Medulla oblongata (tissue), 1 donor: ENCODE measurements at regions not wholly inside any gene's neighbourhood (a gene's known extent, or its start where the extent isn't known, plus 50 kb on each side); places are given as distances from the start of the nearest gene placed in this dataset.
"Not testable (repeated sequence)": the region's sequence is repeated elsewhere in the genome, so short reads cannot be mapped to it uniquely, and the experiment has no call there.

Source experiments
- DNase-seq: peaks from one replicate; pipeline ENCODE4 v3.0.0-alpha.2; 2015; ENCODE audit errors: extremely low spot score

GRCh38 chr15:98550363-98550762, 98.0 kb upstream of the IGF1R start:
- DNase-seq = not testable (repeated sequence)

- no peak for DNase-seq
Observed at GRCh38 chr15:98551936-98552562, 96.3 kb upstream of the IGF1R start.

GRCh38 chr15:98554272-98555172, 93.8 kb upstream of the IGF1R start:
- DNase-seq = no peak

GRCh38 chr15:98555173-98555515, 93.2 kb upstream of the IGF1R start:
- no peak for DNase-seq

- no peak for DNase-seq
Observed at GRCh38 chr15:98556321-98556720, 92.0 kb upstream of the IGF1R start.

GRCh38 chr15:98560338-98560737, 88.0 kb upstream of the IGF1R start:
- no peak for DNase-seq

GRCh38 chr15:98561169-98561941, 87.0 kb upstream of the IGF1R start:
- DNase-seq = no peak

- no peak for DNase-seq
Observed at GRCh38 chr15:98562331-98562937, 85.9 kb upstream of the IGF1R start.

GRCh38 chr15:98565566-98565965, 82.8 kb upstream of the IGF1R start:
- DNase-seq = no peak

- no peak for DNase-seq
Observed at GRCh38 chr15:98567951-98568350, 80.4 kb upstream of the IGF1R start.

GRCh38 chr15:98568382-98569017, 79.8 kb upstream of the IGF1R start:
- no peak for DNase-seq

GRCh38 chr15:98570119-98570518, 78.2 kb upstream of the IGF1R start:
- DNase-seq = no peak

GRCh38 chr15:98580572-98580971, 67.8 kb upstream of the IGF1R start:
- no peak for DNase-seq

- no peak for DNase-seq
Observed at GRCh38 chr15:98581715-98582114, 66.6 kb upstream of the IGF1R start.

GRCh38 chr15:98582900-98583554, 65.3 kb upstream of the IGF1R start:
- DNase-seq = no peak

GRCh38 chr15:98583771-98584430, 64.4 kb upstream of the IGF1R start:
- DNase-seq = no peak

- DNase-seq = no peak
Observed at GRCh38 chr15:98586066-98586465, 62.3 kb upstream of the IGF1R start.

GRCh38 chr15:98592136-98592535, 56.2 kb upstream of the IGF1R start:
- DNase-seq = no peak

GRCh38 chr15:98596131-98596530, 52.2 kb upstream of the IGF1R start:
- no peak for DNase-seq

- no peak for DNase-seq
Observed at GRCh38 chr15:98596885-98597392, 51.4 kb upstream of the IGF1R start.
